ENCODE measurements at regions not wholly inside any gene's neighbourhood (a gene's known extent, or its start where the extent isn't known, plus 50 kb on each side); places are given as distances from the start of the nearest gene placed in this dataset.

- TF ChIP-seq GATA2 (IDR thresholded peaks at IDR 0.05; ENCODE audit: low read depth, low read length) = no peak
- no peak for TF ChIP-seq GATA3 (IDR thresholded peaks at IDR 0.05; ENCODE audit: low read depth, low read length)
These were observed 618.4 kb upstream of the SLITRK5 start for GRCh38 chr13:87052731-87053130.
